Kidney capillary endothelial cell (primary cell): ENCODE measurements at regions not wholly inside any gene's neighbourhood (a gene's known extent, or its start where the extent isn't known, plus 50 kb on each side); places are given as distances from the start of the nearest gene placed in this dataset.

Experiments
- DNase-seq: peaks from one replicate; pipeline ENCODE4 v3.0.0-alpha.2; 2018; ENCODE audit warnings: low spot score

DNA sequence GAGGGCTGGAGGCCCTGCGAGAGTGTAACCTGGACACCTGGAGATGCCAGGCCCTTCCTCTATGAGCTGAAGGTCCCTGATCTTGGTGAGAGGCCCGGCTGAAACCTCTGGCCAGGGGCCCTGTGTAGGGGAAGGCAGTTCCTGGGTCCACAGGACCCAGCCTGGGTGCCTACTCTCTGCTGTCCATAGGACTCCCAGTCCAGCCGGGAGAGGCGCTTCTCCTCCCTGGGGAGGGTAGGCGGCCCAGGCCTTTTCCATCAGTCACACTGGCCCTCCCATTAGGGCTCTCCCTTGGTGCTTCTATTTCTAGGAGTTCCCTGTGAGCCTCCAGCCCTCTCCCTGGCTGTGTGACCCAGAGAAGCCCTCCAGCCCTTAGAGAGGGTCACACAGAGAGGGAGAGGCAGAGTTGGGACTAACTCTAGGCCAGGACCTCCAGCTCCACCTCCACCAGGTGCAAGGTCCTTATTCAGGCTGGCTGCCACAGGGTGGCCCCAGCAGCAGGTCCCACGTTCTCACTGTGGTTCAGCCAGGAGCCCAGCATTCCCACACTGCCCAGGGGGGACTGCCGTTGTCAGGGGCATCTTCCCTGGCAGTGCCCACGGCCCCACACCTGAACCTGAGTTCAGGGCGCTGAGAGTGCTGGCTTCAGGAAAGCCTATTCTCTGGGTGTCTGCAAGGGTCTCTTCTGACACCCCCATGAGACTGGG, 146.8 kb downstream of the SMAD6 start:
- DNase-seq, result no peak

DNA sequence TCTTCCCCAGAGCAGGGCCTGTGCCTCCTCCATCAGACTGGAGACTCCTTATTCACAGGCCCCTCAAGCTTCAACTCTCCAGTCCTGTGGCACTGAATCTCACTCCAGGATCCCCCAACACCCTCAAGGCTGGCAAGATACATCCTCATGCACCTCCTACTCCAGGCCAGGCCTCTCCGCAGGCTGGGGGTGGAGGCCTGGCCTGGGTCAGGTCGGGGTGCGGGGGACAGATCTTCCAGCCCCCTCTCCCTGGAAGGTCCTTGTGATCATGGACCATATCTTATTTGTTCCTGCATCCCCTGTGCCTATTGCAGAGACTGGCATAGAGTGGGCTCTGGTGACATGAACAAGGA, 147.3 kb downstream of the SMAD6 start:
- DNase-seq, result no peak

- DNase-seq, result no peak
Observed at GRCh38 chr15:66849746-66850077, 147.7 kb downstream of the SMAD6 start.

- DNase-seq, result no peak
Observed at GRCh38 chr15:66850078-66850991, 148.3 kb downstream of the SMAD6 start.

DNA sequence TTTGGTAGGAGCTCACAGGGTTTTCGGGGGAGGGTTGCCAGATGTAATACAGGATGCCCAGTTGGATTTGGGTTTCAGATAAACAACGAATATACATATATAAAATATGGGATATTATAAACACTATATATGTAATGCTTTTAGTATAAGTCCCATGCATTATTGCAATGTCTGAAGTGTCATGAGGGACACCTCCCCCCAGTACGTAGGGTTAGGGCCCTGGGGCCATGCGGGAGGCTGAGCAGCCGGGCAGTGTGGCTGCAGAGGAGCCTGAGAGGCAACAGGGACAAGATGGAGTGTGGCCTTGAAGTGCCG, 148.9 kb downstream of the SMAD6 start:
- no peak for DNase-seq

DNA sequence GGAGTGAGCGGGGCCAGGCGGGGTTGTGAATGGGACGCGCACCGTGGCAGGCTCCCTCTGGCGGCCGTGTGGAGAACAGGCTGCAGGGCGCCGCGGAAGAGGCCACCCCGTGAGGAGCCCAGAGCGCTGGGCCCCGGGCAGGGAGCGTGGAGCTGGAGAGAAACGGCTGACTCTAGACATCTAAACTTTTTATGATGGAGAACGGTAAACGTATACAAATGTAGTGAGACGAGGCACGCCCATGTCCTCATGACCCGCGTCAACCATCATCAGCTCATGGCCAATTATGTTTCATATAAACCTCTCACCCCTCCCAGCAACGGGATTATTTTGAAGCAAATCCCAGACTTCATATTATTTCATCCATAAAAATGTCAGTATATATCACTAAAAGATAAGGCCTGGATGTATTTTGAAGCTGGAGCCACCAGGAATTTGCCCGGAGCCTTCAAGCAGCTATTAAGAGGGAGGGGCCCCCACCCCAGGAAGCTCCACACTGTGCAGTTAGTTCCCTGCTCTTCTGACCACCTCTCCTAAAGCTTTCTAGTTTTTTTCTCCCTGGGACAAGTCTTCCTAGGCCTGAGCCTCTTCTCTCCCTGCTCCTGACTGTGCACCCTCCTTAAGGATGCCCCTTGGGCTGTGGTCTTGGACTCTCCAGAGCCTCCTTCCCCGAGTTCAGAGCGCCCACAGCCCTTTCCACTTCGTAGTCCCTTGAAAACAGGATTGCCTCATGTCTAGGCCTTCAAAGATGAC, 149.5 kb downstream of the SMAD6 start:
- DNase-seq, result peak; percentile 77

DNA sequence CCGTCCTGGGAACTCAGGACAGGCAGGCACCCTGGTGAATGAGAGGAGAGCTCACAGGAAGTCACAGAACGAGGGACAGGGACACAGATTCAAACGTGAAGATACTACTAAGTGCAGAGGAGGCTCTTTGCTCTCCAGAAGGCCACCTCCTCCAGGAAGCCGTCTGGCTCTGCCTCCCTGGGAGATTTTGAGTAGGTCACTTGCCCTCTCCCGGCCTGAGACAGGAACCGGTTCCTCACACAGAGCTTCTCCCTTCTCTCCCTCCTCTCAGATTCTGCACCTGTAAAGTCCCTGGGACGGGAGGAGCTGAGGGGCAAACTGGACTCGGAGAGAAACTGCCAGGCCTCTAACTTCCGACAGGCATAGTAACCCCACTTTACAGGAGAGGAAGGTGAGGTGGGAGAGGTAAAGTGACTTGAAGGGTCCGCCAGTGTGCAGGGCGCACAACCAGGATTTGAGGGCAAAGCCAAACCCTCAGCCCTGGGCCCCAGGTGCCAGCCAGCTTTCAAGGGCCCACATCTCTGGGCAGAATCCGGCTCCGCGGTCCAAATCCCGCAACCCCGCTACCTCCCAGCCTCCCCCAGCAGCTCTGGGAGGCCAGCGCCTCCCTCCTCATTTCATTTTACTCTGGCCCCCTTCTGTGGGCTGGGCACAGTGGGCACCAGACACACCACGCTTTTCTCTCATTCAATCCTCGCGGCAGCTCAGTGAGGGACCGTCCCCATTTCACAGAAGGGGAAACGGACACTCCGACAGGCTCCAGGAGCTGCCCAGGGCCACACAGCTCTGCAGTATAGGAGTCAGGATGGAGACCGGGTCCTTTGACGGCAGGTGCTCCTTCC, 150.2 kb downstream of the SMAD6 start:
- no peak for DNase-seq

GRCh38 chr15:66854012-66854965, 152.3 kb downstream of the SMAD6 start:
- no peak for DNase-seq

- DNase-seq, result no peak
Observed at GRCh38 chr15:66855041-66855440, 153.0 kb downstream of the SMAD6 start.

- DNase-seq, result no peak
Observed at GRCh38 chr15:66857694-66858093, 155.7 kb downstream of the SMAD6 start.

DNA sequence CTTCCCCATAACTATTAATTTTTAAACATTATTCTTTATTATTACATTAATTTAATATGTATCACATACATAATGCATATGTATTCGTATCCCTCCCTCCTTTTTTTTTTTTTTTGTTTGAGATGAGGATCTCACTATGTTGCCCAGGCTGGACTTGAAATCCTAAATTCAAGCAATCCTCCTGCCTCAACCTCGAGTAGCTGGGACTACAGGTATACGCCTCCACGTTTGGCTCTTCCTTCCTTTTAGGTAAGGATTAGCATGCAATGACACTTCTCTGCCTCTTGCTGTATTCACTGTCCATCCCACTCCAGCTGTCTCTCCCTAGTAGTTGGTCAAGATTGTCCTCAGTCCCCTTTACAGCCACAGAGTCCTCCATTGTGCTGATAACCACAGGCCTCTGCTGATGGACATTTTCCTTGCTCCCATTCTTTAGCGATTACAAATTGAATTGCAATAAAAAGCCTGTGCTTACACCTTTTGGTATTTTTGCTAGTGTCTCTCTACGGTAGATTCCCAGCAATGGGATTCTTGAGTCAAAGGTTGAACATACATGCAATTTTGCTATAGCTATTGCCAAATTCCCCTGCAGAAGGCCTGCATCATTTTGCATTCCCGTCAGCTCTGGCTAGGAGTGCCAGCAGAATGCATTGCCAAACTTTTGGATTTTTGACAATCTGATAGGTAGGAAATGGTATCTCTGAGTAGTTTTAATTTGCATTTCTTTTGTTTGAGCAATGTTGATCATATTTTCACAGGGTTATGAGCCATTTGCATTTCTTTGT, 156.6 kb downstream of the SMAD6 start:
- DNase-seq, result no peak

- DNase-seq, result no peak
Observed at GRCh38 chr15:66859688-66860253, 157.7 kb downstream of the SMAD6 start.

GRCh38 chr15:66860844-66861243, 158.8 kb downstream of the SMAD6 start:
- DNase-seq, result no peak

DNA sequence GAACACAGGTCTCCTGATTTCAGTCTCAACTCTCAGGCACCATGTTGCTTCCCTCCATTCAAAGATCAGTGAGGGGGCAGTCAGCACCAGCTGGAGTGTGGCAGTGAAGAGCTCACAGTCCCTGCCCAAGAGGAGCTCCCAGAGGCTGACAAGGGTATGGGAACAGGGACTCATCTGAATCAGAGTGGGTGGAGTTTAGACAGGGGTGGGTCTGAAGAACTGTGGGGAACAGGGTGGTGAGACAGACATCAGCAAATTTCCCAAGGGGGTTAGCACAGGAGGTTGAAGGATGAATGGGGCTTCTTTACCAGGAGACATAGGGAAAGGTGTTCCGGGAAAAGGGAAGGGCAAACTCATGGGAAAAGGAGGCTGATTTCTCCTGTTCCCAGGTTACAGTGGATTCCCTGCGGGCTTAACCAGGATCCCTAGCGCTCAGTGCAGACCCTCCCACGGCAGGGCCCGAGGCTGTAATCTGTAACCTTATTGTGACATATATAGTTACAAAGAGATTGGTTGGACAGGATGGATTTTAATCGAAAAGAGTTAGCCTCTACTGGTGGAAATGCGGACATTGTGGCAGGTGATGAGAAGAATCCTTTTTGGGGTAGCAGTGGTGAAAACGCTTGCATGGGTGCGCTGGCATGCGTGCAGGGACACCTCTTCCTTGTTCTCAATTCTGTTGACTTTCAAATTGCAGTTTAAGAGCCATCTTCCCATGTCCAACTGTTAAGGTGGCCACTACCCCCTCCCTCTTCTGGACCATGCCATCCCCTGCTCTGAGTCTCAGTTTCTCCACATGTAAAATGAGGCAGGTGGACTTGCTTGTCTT, 160.3 kb downstream of the SMAD6 start:
- no peak for DNase-seq

DNA sequence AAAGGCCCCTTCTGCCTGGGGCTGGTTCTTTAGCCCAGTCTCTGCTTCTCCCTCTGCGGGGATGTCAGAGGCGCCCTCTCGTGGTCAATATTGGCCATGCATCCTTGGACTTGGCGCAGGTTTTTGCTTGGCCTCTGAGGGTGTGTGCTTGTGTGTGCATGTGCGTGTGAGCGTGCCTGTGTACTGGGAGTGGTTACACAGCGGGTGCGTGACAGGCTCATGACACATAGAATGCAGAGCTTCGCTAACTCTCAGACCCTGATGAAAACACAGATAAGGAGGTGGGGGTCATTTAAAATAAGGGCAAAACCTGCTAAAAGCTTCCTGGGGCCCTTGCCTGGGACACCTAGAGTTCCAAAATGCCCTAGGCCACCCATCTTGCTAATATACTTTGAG, 160.9 kb downstream of the SMAD6 start:
- DNase-seq, result peak; percentile 73

GRCh38 chr15:66863390-66864085, 161.5 kb downstream of the SMAD6 start:
- DNase-seq, result no peak

- no peak for DNase-seq
Observed at GRCh38 chr15:66864086-66864830, 162.2 kb downstream of the SMAD6 start.

- no peak for DNase-seq
Observed at GRCh38 chr15:66864871-66865281, 162.8 kb downstream of the SMAD6 start.
